GM13976 (cell line): ENCODE measurements at regions not wholly inside any gene's neighbourhood (a gene's known extent, or its start where the extent isn't known, plus 50 kb on each side); places are given as distances from the start of the nearest gene placed in this dataset.

Experiments used
- DNase-seq: peaks from one replicate; pipeline ENCODE4 v3.0.0; 2012; ENCODE audit warnings: low spot score
- CTCF ChIP-seq: IDR thresholded peaks from 2 replicates; pipeline ENCODE4 v1.5.1; 2012; ENCODE audit warnings: borderline replicate concordance, mild to moderate bottlenecking; ENCODE audit not compliant: insufficient read depth; ENCODE audit errors: extremely low read depth, missing control alignments, control extremely low read depth
- in situ Hi-C: fragments of 300-500 bp; cut with MboI; formaldehyde crosslinking; loops from one replicate; pipeline ENCODE4 v1.12.0; 2022; ENCODE audit warnings: low sequenced_read_pairs, mixed read lengths, inconsistent platforms; ENCODE audit not compliant: unreplicated experiment

DNA sequence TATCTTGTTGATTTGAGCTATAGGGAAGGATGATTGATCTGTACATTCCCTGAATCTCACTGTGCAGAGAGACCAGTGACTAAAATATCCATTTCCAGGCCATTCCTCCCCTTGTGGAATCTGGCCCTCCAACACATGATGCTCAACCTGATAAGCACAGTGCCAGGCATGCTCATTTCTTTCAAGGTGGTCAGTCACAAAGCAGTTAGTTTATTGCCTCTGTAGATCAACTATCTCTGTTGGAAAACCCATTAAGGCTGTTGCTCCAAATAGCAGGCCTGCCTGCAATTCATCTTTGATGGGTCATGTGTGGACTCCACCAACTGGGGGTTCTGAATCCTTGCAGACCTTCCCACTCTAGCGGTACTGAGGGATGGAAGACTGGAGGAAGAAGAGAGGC lies 168.6 kb upstream of the FOXK1 start:
- DNase-seq, result no peak
- in situ Hi-C loops, result no loop called here
- TF ChIP-seq CTCF, result no peak

DNA sequence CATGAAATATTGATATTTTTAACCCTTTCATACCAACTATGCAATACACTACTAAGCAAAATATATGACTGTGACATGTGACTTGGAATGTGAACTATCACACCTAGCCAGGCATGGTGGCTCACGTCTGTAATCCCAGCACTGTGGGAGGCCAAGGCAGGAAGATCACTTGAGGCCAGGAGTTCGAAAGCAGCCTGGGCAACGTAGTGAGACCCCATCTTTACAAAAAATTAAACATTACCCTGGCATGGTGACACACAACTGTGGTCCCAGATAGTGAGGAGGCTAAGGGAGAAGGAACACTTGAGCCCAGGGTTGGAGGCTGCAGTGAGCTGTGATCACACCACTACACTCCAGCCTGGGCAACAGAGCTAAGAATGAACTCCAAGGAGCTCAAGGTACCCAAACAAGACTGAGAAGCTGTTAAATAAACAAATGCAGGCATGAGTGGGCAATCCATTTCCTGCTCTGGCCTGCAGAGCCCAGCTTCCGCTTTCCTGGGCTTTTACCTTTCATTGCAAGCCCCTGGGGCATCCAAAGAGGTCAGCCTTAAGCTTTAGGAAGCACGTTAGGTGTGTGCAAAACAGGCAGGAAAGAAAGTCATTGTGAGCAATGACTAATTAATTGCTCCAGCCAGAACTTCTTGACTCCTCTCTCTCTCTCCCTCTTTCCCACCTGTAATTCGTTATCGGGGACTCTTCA lies 162.1 kb upstream of the FOXK1 start:
- TF ChIP-seq CTCF, result no peak
- no peak for DNase-seq
- in situ Hi-C loops, result no loop called here

DNA sequence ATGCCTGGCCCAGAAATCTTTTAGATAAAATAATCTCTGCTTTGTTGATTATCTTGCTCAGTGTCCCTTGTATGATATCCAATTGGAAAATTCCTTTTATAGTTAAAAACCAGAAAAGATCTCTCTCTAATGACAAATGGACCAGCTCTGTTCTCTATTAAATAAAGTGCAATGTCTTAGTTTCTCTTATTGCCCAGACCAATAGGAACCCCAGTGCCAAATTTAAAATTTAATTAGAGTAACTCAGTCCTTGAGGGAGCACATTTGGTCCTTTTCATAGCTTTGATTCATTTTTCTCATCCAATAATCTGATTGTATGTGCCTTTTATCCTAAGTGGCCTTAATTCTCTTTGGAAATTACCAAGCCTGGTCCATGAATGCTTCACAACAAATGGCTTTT lies 158.9 kb upstream of the FOXK1 start:
- in situ Hi-C loops, result no loop called here
- no peak for DNase-seq
- TF ChIP-seq CTCF, result no peak

DNA sequence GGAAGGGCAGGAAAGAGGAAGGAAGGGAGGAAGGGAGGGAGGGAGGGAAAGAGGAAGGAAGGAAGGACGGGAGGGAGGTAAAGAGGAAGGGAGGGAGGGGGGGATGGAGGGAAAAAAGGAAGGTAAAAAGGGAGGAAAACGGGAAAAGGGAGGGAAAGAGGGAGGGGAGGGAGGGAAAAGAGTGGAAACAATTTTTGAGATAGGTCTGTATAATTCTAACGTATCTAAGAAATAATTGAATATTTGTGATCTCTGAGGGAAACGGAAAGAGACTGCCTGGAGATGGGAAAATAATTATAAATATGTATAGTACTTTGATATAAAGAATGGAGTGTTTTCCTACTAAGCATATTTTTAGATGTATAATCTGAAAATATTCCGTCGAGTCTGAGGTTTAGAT lies 158.2 kb upstream of the FOXK1 start:
- in situ Hi-C loops, result no loop called here
- TF ChIP-seq CTCF, result no peak
- no peak for DNase-seq

GRCh38 chr7:4525884-4526283 lies 156.2 kb upstream of the FOXK1 start:
- no peak for DNase-seq
- in situ Hi-C loops, result no loop called here
- no peak for TF ChIP-seq CTCF

DNA sequence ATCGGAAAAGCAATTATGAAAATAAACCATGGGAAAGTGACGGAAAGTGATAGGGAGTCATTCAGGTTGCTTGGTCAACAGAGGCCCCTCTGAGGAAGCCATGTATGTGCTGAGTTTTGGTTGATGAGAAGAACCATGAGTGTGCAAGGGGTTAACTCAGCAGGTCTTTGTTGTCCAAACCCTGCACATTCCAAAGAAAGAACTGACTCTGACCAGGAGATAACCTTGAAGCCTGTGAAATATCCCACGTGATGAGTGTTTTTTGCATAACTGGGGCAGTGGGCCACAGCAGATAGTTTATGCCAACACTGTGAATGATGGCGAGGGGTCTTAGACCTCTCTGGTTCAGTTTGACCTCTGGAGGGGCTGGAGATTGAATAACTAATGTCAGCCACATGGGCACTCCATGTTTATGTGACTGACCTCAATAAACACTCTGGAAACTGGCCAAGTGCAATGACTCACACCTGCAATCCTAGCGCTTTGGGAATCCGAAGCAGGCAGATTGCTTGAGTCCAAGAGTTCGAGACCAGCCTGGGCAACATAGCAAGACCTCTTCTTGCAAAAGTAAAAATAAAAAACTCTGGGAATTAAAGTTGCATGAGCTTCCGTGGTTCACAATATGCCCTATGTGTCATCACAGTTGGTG lies 154.0 kb upstream of the FOXK1 start:
- no peak for DNase-seq
- no peak for TF ChIP-seq CTCF
- in situ Hi-C loops, result no loop called here
